Ovary (tissue), 7 donors: ENCODE measurements at regions not wholly inside any gene's neighbourhood (a gene's known extent, or its start where the extent isn't known, plus 50 kb on each side); places are given as distances from the start of the nearest gene placed in this dataset.

Experiments used
- DNase-seq, 5 donors: peaks; one replicate each; pipeline ENCODE4 v3.0.0-alpha.2; 2019 to 2020
- H3K27ac ChIP-seq, 2 donors: fragments of 200-600 bp; one replicate each; pipeline versions ENCODE4 v1.5.1 to v1.8.0; 2019 to 2022
- H3K27me3 ChIP-seq: fragments of 200-600 bp; one replicate; pipeline ENCODE4 v1.8.0; 2022
- H3K36me3 ChIP-seq: fragments of 200-600 bp; sonication (generic); one replicate; pipeline ENCODE4 v1.5.1; 2019
- H3K4me1 ChIP-seq: one replicate; pipeline ENCODE4 v1.8.1; 2013; ENCODE audit warnings: mild to moderate bottlenecking, moderate library complexity; ENCODE audit not compliant: insufficient read depth
- H3K4me3 ChIP-seq: fragments of 200-600 bp; sonication (generic); one replicate; pipeline ENCODE4 v1.5.1; 2017
- H3K9me3 ChIP-seq, 2 donors: fragments of 200-600 bp in 1 of 2; sonication (generic) in 1 of 2; one replicate each; pipeline versions ENCODE4 v1.5.1 to v1.8.1; 2013 to 2019; ENCODE audit warnings: mild to moderate bottlenecking in 1 of 2, moderate library complexity in 1 of 2
- EP300 ChIP-seq: sonication (generic); formaldehyde crosslinking; IDR thresholded peaks from one replicate; pipeline ENCODE4 v1.6.1; 2017; ENCODE audit warnings: antibody characterized with exemption
- POLR2A ChIP-seq: fragments of 450-650 bp; IDR thresholded peaks from one replicate; pipeline ENCODE4 v1.6.1; 2017; ENCODE audit warnings: antibody characterized with exemption, mild to moderate bottlenecking, moderate library complexity
- WGBS, 3 donors: extraction: QIAGEN DNeasy Blood & Tissue Kit in 1 of 3; methylation state at CpG; one replicate each; pipeline versions ENCODE4 v1.1.5 to v1.1.7; 2013 to 2017; 5-methylcytosine and 5-hydroxymethylcytosine counted together
- intact Hi-C, 4 donors: fragments of 100-400 bp; cut with DNase I; formaldehyde crosslinking; loops; one replicate each; pipeline versions ENCODE4 v1.11.0 to v1.15.1; 2022 to 2023
- TF ChIP-seq, protein P1 (sequence below), 3 donors: fragments of 450-650 bp in 2 of 3; fragments of 200-600 bp in 1 of 3; IDR thresholded peaks; one replicate each; pipeline versions ENCODE4 v1.5.1 to v1.8.0; 2016 to 2022; ENCODE audit warnings: antibody characterized with exemption in 3 of 3, mild to moderate bottlenecking in 1 of 3
- donor health status: DM: no; HTN: no; CAD: no; lungs with moderate emphysema.
- donor health status: DM: no; HTN: no; CAD: no.
- donor health status: Bipolar disorder and iron deficiency.
- donor health status: DM: no; HTN: no; CAD: no.
- donor health status: DM: yes; HTN: yes; CAD: no.

- no peaks in the 10 kb centered on the region for H3K36me3 ChIP-seq
- no peaks in the 10 kb centered on the region for H3K27me3 ChIP-seq
- H3K4me1 ChIP-seq = no peaks in the 10 kb centered on the region
- intact Hi-C loops = no loop called here
- 86 to 91% (median 86%) methylated on average over 2 of the region's 2 CpGs for WGBS, 3 donors
- H3K27ac ChIP-seq = no peak overlapping the region
- DNase-seq = no peak
- no peak for TF ChIP-seq POLR2A
- no peak for TF ChIP-seq EP300
- TF ChIP-seq, protein P1, sequence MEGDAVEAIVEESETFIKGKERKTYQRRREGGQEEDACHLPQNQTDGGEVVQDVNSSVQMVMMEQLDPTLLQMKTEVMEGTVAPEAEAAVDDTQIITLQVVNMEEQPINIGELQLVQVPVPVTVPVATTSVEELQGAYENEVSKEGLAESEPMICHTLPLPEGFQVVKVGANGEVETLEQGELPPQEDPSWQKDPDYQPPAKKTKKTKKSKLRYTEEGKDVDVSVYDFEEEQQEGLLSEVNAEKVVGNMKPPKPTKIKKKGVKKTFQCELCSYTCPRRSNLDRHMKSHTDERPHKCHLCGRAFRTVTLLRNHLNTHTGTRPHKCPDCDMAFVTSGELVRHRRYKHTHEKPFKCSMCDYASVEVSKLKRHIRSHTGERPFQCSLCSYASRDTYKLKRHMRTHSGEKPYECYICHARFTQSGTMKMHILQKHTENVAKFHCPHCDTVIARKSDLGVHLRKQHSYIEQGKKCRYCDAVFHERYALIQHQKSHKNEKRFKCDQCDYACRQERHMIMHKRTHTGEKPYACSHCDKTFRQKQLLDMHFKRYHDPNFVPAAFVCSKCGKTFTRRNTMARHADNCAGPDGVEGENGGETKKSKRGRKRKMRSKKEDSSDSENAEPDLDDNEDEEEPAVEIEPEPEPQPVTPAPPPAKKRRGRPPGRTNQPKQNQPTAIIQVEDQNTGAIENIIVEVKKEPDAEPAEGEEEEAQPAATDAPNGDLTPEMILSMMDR (IDR thresholded peaks at IDR 0.05) = no peak
- no peaks in the 10 kb centered on the region for H3K9me3 ChIP-seq
- H3K4me3 ChIP-seq = no peak overlapping the region
Observed at GRCh38 chr12:43273467-43273866, 278.5 kb downstream of the ADAMTS20 start.

GRCh38 chr12:43271659-43272058 lies 280.3 kb downstream of the ADAMTS20 start:
- intact Hi-C loops = no loop called here
- H3K36me3 ChIP-seq = no peaks in the 10 kb centered on the region
- TF ChIP-seq, protein P1 (IDR thresholded peaks at IDR 0.05) = no peak
- TF ChIP-seq POLR2A (no peak), EP300 (no peak)
- no peaks in the 10 kb centered on the region for H3K9me3 ChIP-seq
- no peak for DNase-seq
- 68 to 71% (median 70%) methylated on average over 2 of the region's 2 CpGs for WGBS, 3 donors
- H3K4me3 ChIP-seq = no peak overlapping the region
- no peaks in the 10 kb centered on the region for H3K27me3 ChIP-seq
- no peak overlapping the region for H3K27ac ChIP-seq
- H3K4me1 ChIP-seq = no peaks in the 10 kb centered on the region

DNA sequence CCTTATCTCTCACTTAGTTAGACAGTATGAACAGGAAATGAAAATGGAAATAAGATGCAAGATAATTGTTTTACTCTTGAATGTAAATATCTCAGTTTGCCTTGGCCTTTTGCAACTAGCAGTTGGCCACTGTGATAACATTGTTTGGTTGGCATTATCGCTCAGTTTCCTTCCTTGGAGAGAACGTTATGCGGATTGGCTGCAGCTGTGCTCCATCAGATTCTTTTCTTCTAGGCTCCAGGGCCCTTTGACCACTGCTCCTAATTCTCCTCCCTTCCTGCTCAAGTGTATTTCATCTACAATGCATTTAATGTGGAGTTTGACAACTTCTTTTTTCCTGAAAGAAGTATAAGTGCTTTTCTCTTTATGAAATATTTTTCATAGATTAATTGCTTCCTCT lies 284.2 kb downstream of the ADAMTS20 start:
- intact Hi-C loops = no loop called here
- Histone ChIP-seq H3K36me3 (no peaks in the 10 kb centered on the region), H3K27me3 (no peaks in the 10 kb centered on the region), H3K9me3 (no peaks in the 10 kb centered on the region), H3K4me1 (peaks cover 2% of the 10 kb centered on the region), H3K4me3 (no peak overlapping the region), H3K27ac (no peak overlapping the region)
- WGBS, 3 donors = 9 to 20% (median 12%) methylated on average over 3 of the region's 3 CpGs
- TF ChIP-seq POLR2A = no peak
- TF ChIP-seq, protein P1 (IDR thresholded peaks at IDR 0.05) = no peak
- TF ChIP-seq EP300 = no peak
- DNase-seq = no peak

GRCh38 chr12:43261701-43262100 lies 290.3 kb downstream of the ADAMTS20 start:
- no peak for DNase-seq
- Histone ChIP-seq H3K4me3 (no peak overlapping the region), H3K36me3 (no peaks in the 10 kb centered on the region), H3K27ac (no peak overlapping the region), H3K9me3 (no peaks in the 10 kb centered on the region), H3K27me3 (no peaks in the 10 kb centered on the region), H3K4me1 (peaks cover 2% of the 10 kb centered on the region)
- WGBS, 3 donors = 31 to 46% (median 35%) methylated on average over 1 of the region's 1 CpG
- TF ChIP-seq EP300 = no peak
- TF ChIP-seq, protein P1 (IDR thresholded peaks at IDR 0.05) = no peak
- TF ChIP-seq POLR2A = no peak
- intact Hi-C loops = no loop called here
